HEK293T (cell line): ENCODE measurements at regions not wholly inside any gene's neighbourhood (a gene's known extent, or its start where the extent isn't known, plus 50 kb on each side); places are given as distances from the start of the nearest gene placed in this dataset.

Source experiments
- ARNT ChIP-seq: fragments of 450-650 bp; IDR thresholded peaks from 2 replicates; pipeline ENCODE4 v1.6.1; 2017; ENCODE audit warnings: mild to moderate bottlenecking
- CTBP1 ChIP-seq: fragments of 450-650 bp; IDR thresholded peaks from 2 replicates; pipeline ENCODE4 v1.6.1; 2016; ENCODE audit warnings: borderline replicate concordance
- HDGF ChIP-seq: fragments of 450-650 bp; IDR thresholded peaks from 2 replicates; pipeline ENCODE4 v1.6.1; 2017; ENCODE audit warnings: antibody characterized with exemption, borderline replicate concordance
- SP1 ChIP-seq: fragments of 450-650 bp; IDR thresholded peaks from 2 replicates; pipeline ENCODE4 v1.6.1; 2017
- ZNF384 ChIP-seq: fragments of 450-650 bp; IDR thresholded peaks from 2 replicates; pipeline ENCODE4 v1.6.1; 2016

DNA sequence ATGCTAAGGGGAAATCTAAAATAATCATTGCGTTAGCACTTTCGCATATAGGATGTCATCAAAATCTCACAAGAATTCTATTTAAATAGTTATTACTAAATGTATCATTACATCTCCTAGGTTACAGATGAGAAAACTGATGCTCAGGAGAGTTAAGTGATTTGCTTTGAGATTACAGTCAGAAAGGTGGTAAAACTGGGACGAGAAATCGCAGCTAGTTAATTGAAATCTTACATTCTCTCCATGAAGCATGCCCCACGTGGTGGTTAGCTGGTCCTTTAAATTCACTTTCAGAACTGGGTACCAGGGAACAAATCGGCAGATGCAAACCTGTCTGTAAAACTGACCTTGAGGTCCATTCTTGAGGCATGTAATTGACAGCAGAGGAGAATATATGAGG lies 71.8 kb upstream of the PLEKHG7 start:
- TF ChIP-seq ARNT (no peak), ZNF384 (no peak), CTBP1 (no peak), HDGF (no peak), SP1 (no peak)
